ENCODE measurements at regions not wholly inside any gene's neighbourhood (a gene's known extent, or its start where the extent isn't known, plus 50 kb on each side); places are given as distances from the start of the nearest gene placed in this dataset.

- no peak overlapping the region for H3K9ac ChIP-seq (ENCODE audit: control insufficient read depth, extremely low read depth, insufficient read depth, low read length)
- H3K4me1 ChIP-seq (ENCODE audit: control insufficient read depth, extremely low read depth, insufficient read depth, low read length), result no peaks in the 10 kb centered on the region
- no peaks in the 10 kb centered on the region for H4K20me1 ChIP-seq (ENCODE audit: control insufficient read depth, extremely low read depth, insufficient read depth, low read length)
- H3K36me3 ChIP-seq (ENCODE audit: control insufficient read depth in 2 of 2, extremely low read depth in 1 of 2, insufficient read depth in 2 of 2, low read length in 2 of 2), result no peaks in the 10 kb centered on the region
- no peak overlapping the region for H3K4me3 ChIP-seq (ENCODE audit: control insufficient read depth in 2 of 3, extremely low read depth in 1 of 3, insufficient read depth in 2 of 3, low read depth in 1 of 3, low read length in 3 of 3)
- no peak overlapping the region for H2AFZ ChIP-seq (ENCODE audit: control insufficient read depth, low read length)
- H3K4me2 ChIP-seq (ENCODE audit: control insufficient read depth, extremely low read depth, insufficient read depth, low read depth, low read length), result no peak overlapping the region
- TF ChIP-seq EZH2 (IDR thresholded peaks at IDR 0.05; ENCODE audit: low read length) (no peak), CTCF (optimal IDR thresholded peaks at IDR 0.05 in 1 of 3, IDR thresholded peaks at IDR 0.05 in 1 of 3, conservative IDR thresholded peaks at IDR 0.05 in 1 of 3; ENCODE audit: extremely low read depth in 1 of 3, insufficient read depth in 2 of 3, low read length in 3 of 3) (no peak)
- dilution Hi-C loops (cut with MboI; ENCODE audit: extremely low pct_ligation_motif_present, low sequenced_read_pairs), result no loop called here
- DNase-seq (ENCODE audit: low read depth, low spot score) (no peak), FAIRE-seq (no peak)
- no peak overlapping the region for H3K27ac ChIP-seq (ENCODE audit: control insufficient read depth, insufficient read depth, low read length)
- H3K27me3 ChIP-seq (ENCODE audit: control insufficient read depth, extremely low read depth, insufficient read depth, low read length), result no peaks in the 10 kb centered on the region
- no peaks in the 10 kb centered on the region for H3K9me3 ChIP-seq (ENCODE audit: control insufficient read depth, low read depth, low read length)
- no peaks in the 10 kb centered on the region for H3K79me2 ChIP-seq (ENCODE audit: control insufficient read depth, insufficient read depth, low read length)
- no peaks in the 10 kb centered on the region for H3K9me1 ChIP-seq (ENCODE audit: control insufficient read depth, extremely low read depth, insufficient read depth, low read length)
Measured at GRCh38 chr1:165034136-165034809, 322.2 kb downstream of the LMX1A start.

GRCh38 chr1:165031001-165031400 is 325.5 kb downstream of the LMX1A start:
- no peaks in the 10 kb centered on the region for H3K27me3 ChIP-seq (ENCODE audit: control insufficient read depth, extremely low read depth, insufficient read depth, low read length)
- no peak overlapping the region for H3K4me2 ChIP-seq (ENCODE audit: control insufficient read depth, extremely low read depth, insufficient read depth, low read depth, low read length)
- DNase-seq (ENCODE audit: low read depth, low spot score) (no peak), FAIRE-seq (no peak)
- H3K36me3 ChIP-seq (ENCODE audit: control insufficient read depth in 2 of 2, extremely low read depth in 1 of 2, insufficient read depth in 2 of 2, low read length in 2 of 2), result no peaks in the 10 kb centered on the region
- H3K9ac ChIP-seq (ENCODE audit: control insufficient read depth, extremely low read depth, insufficient read depth, low read length), result no peak overlapping the region
- no peaks in the 10 kb centered on the region for H3K4me1 ChIP-seq (ENCODE audit: control insufficient read depth, extremely low read depth, insufficient read depth, low read length)
- no peak overlapping the region for H3K4me3 ChIP-seq (ENCODE audit: control insufficient read depth in 2 of 3, extremely low read depth in 1 of 3, insufficient read depth in 2 of 3, low read depth in 1 of 3, low read length in 3 of 3)
- no peak for TF ChIP-seq CTCF (optimal IDR thresholded peaks at IDR 0.05 in 1 of 3, IDR thresholded peaks at IDR 0.05 in 1 of 3, conservative IDR thresholded peaks at IDR 0.05 in 1 of 3; ENCODE audit: extremely low read depth in 1 of 3, insufficient read depth in 2 of 3, low read length in 3 of 3)
- no peak for TF ChIP-seq EZH2 (IDR thresholded peaks at IDR 0.05; ENCODE audit: low read length)
- dilution Hi-C loops (cut with MboI; ENCODE audit: extremely low pct_ligation_motif_present, low sequenced_read_pairs), result no loop called here
- H3K9me3 ChIP-seq (ENCODE audit: control insufficient read depth, low read depth, low read length), result no peaks in the 10 kb centered on the region
- no peaks in the 10 kb centered on the region for H4K20me1 ChIP-seq (ENCODE audit: control insufficient read depth, extremely low read depth, insufficient read depth, low read length)
- H2AFZ ChIP-seq (ENCODE audit: control insufficient read depth, low read length), result no peak overlapping the region
- no peaks in the 10 kb centered on the region for H3K9me1 ChIP-seq (ENCODE audit: control insufficient read depth, extremely low read depth, insufficient read depth, low read length)
- H3K79me2 ChIP-seq (ENCODE audit: control insufficient read depth, insufficient read depth, low read length), result no peaks in the 10 kb centered on the region
- H3K27ac ChIP-seq (ENCODE audit: control insufficient read depth, insufficient read depth, low read length), result no peak overlapping the region

Measured in keratinocyte (primary cell).